ENCODE measurements at regions not wholly inside any gene's neighbourhood (a gene's known extent, or its start where the extent isn't known, plus 50 kb on each side); places are given as distances from the start of the nearest gene placed in this dataset.
"Not testable (repeated sequence)": the region's sequence is repeated elsewhere in the genome, so short reads cannot be mapped to it uniquely, and the experiment has no call there.

- TF ChIP-seq, protein P1, sequence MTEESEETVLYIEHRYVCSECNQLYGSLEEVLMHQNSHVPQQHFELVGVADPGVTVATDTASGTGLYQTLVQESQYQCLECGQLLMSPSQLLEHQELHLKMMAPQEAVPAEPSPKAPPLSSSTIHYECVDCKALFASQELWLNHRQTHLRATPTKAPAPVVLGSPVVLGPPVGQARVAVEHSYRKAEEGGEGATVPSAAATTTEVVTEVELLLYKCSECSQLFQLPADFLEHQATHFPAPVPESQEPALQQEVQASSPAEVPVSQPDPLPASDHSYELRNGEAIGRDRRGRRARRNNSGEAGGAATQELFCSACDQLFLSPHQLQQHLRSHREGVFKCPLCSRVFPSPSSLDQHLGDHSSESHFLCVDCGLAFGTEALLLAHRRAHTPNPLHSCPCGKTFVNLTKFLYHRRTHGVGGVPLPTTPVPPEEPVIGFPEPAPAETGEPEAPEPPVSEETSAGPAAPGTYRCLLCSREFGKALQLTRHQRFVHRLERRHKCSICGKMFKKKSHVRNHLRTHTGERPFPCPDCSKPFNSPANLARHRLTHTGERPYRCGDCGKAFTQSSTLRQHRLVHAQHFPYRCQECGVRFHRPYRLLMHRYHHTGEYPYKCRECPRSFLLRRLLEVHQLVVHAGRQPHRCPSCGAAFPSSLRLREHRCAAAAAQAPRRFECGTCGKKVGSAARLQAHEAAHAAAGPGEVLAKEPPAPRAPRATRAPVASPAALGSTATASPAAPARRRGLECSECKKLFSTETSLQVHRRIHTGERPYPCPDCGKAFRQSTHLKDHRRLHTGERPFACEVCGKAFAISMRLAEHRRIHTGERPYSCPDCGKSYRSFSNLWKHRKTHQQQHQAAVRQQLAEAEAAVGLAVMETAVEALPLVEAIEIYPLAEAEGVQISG (CRISPR knock-in tag; IDR thresholded peaks at IDR 0.05): no peak
- TF ChIP-seq SMARCC2 (IDR thresholded peaks at IDR 0.05): no peak
Measured at GRCh38 chr11:100445231-100445735, 241.8 kb upstream of the ARHGAP42 start (continued).

DNA sequence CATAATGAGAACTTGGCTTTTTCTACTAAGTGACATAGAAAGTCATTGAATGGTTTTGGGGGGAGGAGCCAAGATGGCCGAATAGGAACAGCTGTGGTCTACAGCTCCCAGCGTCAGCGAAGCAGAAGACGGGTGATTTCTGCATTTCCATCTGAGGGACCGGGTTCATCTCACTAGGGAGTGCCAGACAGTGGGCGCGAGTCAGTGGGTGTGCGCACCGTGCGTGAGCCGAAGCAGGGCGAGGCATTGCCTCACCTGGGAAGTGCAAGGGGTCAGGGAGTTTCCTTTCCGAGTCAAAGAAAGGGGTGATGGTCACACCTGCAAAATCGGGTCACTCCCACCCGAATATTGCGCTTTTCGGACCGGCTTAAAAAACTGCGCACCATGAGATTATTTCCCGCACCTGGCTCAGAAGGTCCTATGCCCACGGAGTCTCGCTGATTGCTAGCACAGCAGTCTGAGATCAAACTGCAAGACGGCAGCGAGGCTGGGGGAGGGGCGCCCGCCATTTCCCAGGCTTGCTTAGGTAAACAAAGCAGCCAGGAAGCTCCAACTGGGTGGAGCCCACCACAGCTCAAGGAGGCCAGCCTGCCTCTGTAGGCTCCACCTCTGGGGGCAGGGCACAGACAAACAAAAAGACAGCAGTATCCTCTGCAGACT, 235.2 kb upstream of the ARHGAP42 start:
- H2AFZ ChIP-seq (ENCODE audit: low read length); H3K4me3 ChIP-seq (replicated peaks in 1 of 3; ENCODE audit: insufficient read depth in 1 of 3, low read depth in 2 of 3, low read length in 3 of 3); POLR2A ChIA-PET; H3K79me2 ChIP-seq (ENCODE audit: insufficient read depth, low read length); H3K36me3 ChIP-seq (replicated peaks in 1 of 2; ENCODE audit: control insufficient read depth in 1 of 2, insufficient read depth in 2 of 2, low read length in 2 of 2); H3K27ac ChIP-seq (ENCODE audit: extremely low read length, insufficient read depth, low read length); H3K4me1 ChIP-seq (ENCODE audit: insufficient read depth, low read length); ATAC-seq; H3K4me2 ChIP-seq (ENCODE audit: low read depth, low read length); BruUV-seq (replicated peaks); FAIRE-seq; H3K27me3 ChIP-seq (ENCODE audit: control insufficient read depth in 1 of 2, insufficient read depth in 2 of 2, low read length in 2 of 2); H4K20me1 ChIP-seq (ENCODE audit: insufficient read depth, low read length); H3K9ac ChIP-seq (ENCODE audit: insufficient read depth, low read depth, low read length); in situ Hi-C loops (cut with HindIII; ENCODE audit: extremely low pct_ligation_motif_present, low pct_unique_long_range_greater_than_20kb); intact Hi-C loops (cut with micrococcal nuclease; ENCODE audit: unreplicated experiment); DNase-seq (ENCODE audit: low spot score); CTCF ChIA-PET (ENCODE audit: low intra/inter-chr PET ratio, low total read pairs): not testable (repeated sequence)
- 79% methylated on average over 14 of the region's 26 CpGs for WGBS (ENCODE audit: low lambda C conversion rate)
- H3K9me3 ChIP-seq (ENCODE audit: low read length): peaks cover 22% of the 10 kb centered on the region

GRCh38 chr11:100459811-100460210, 227.3 kb upstream of the ARHGAP42 start:
- POLR2A ChIA-PET: no interaction called here
- H3K79me2 ChIP-seq (ENCODE audit: insufficient read depth, low read length): no peaks in the 10 kb centered on the region
- H3K9me3 ChIP-seq (ENCODE audit: low read length): no peaks in the 10 kb centered on the region
- H3K9ac ChIP-seq (ENCODE audit: insufficient read depth, low read depth, low read length): no peak overlapping the region
- H3K4me3 ChIP-seq (replicated peaks in 1 of 3; ENCODE audit: insufficient read depth in 1 of 3, low read depth in 2 of 3, low read length in 3 of 3): no peak overlapping the region
- in situ Hi-C loops (cut with HindIII; ENCODE audit: extremely low pct_ligation_motif_present, low pct_unique_long_range_greater_than_20kb): no loop called here
- ATAC-seq (no peak), FAIRE-seq (no peak), DNase-seq (ENCODE audit: low spot score) (no peak)
- WGBS (ENCODE audit: low lambda C conversion rate): 8% methylated on average over 3 of the region's 3 CpGs
- no peak overlapping the region for H3K27ac ChIP-seq (ENCODE audit: extremely low read length, insufficient read depth, low read length)
- H3K4me1 ChIP-seq (ENCODE audit: insufficient read depth, low read length): no peaks in the 10 kb centered on the region
- BruUV-seq (replicated peaks): no TSS peak
- H3K27me3 ChIP-seq (ENCODE audit: control insufficient read depth in 1 of 2, insufficient read depth in 2 of 2, low read length in 2 of 2): no peaks in the 10 kb centered on the region
- intact Hi-C loops (cut with micrococcal nuclease; ENCODE audit: unreplicated experiment): no loop called here
- H2AFZ ChIP-seq (ENCODE audit: low read length): no peak overlapping the region
- no peaks in the 10 kb centered on the region; the same call in 1 of the 2 replicates for H4K20me1 ChIP-seq (ENCODE audit: insufficient read depth, low read length)
- no peaks in the 10 kb centered on the region for H3K36me3 ChIP-seq (replicated peaks in 1 of 2; ENCODE audit: control insufficient read depth in 1 of 2, insufficient read depth in 2 of 2, low read length in 2 of 2)
- CTCF ChIA-PET (ENCODE audit: low intra/inter-chr PET ratio, low total read pairs): no interaction called here
- H3K4me2 ChIP-seq (ENCODE audit: low read depth, low read length): no peak overlapping the region
- no peak for TF ChIP-seq ZNF446 (CRISPR knock-in tag; IDR thresholded peaks at IDR 0.05)
- no peak for TF ChIP-seq IRF9 (CRISPR knock-in tag; IDR thresholded peaks at IDR 0.05; ENCODE audit: borderline replicate concordance)
- TF ChIP-seq ZUFSP (CRISPR knock-in tag; IDR thresholded peaks at IDR 0.05; ENCODE audit: borderline replicate concordance): no peak
- TF ChIP-seq HMG20A (CRISPR knock-in tag; IDR thresholded peaks at IDR 0.05; ENCODE audit: borderline replicate concordance): no peak
- TF ChIP-seq REPIN1 (CRISPR knock-in tag; IDR thresholded peaks at IDR 0.05; ENCODE audit: borderline replicate concordance, low read depth): no peak
- no peak for TF ChIP-seq ZFX (CRISPR knock-in tag; IDR thresholded peaks at IDR 0.05; ENCODE audit: low read depth)
